H1 (cell line): ENCODE measurements at regions not wholly inside any gene's neighbourhood (a gene's known extent, or its start where the extent isn't known, plus 50 kb on each side); places are given as distances from the start of the nearest gene placed in this dataset.
A peak's percentile ranks its signal among the peaks of the same experiment; 100 is the strongest.

ENCODE experiments used
- CTCF ChIA-PET: fragments of 300-600 bp; sonication (Branson Sonifier 250); formaldehyde crosslinking; loops from one replicate; lab custom pipeline; 2021; ENCODE audit not compliant: partially characterized antibody; lab: Charles Lee
- POLR2A ChIA-PET: fragments of 300-600 bp; sonication (Branson Sonifier 250); formaldehyde crosslinking; loops from one replicate; lab custom pipeline; 2021; ENCODE audit warnings: inconsistent platforms; ENCODE audit not compliant: partially characterized antibody; lab: Charles Lee
- DNase-seq, 2 experiments: peaks; one replicate each; pipeline versions ENCODE4 v3.0.0 to v3.0.0-alpha.2; 2010 to 2022; ENCODE audit warnings: low spot score in 2 of 2, low read depth in 1 of 2, mixed read lengths in 1 of 2
- FAIRE-seq: peaks from 2 replicates; lab custom pipeline; 2011; peaks lifted over from hg19 to GRCh38; lab: Jason Lieb, UNC
- H2AFZ ChIP-seq: 2 replicates; pipeline ENCODE4 v1.8.1; 2012; ENCODE audit warnings: low read length, inconsistent platforms
- H2AK5ac ChIP-seq: 2 replicates; pipeline ENCODE4 v1.6.1; 2013; ENCODE audit warnings: low read depth, low read length
- H2BK120ac ChIP-seq: replicated peaks from 2 replicates; pipeline ENCODE3; 2013; ENCODE audit warnings: low read depth, low read length, inconsistent platforms
- H2BK12ac ChIP-seq: 2 replicates; pipeline ENCODE4 v1.6.1; 2013; ENCODE audit warnings: low read depth, low read length
- H2BK15ac ChIP-seq: 2 replicates; pipeline ENCODE4 v1.6.1; 2013; ENCODE audit warnings: low read length
- H2BK20ac ChIP-seq: 2 replicates; pipeline ENCODE4 v1.6.1; 2013; ENCODE audit warnings: low read length
- H2BK5ac ChIP-seq: 2 replicates; pipeline ENCODE4 v1.6.1; 2013; ENCODE audit warnings: low read depth, low read length
- H3K14ac ChIP-seq: 2 replicates; pipeline ENCODE4 v1.6.1; 2013; ENCODE audit warnings: inconsistent platforms; ENCODE audit not compliant: insufficient read length
- H3K18ac ChIP-seq: 2 replicates; pipeline ENCODE4 v1.6.1; 2013; ENCODE audit warnings: low read length; ENCODE audit errors: extremely low read depth
- H3K23ac ChIP-seq: 2 replicates; pipeline ENCODE4 v1.6.1; 2013; ENCODE audit warnings: inconsistent platforms; ENCODE audit not compliant: insufficient read length
- H3K23me2 ChIP-seq: 2 replicates; pipeline ENCODE4 v1.6.1; 2013; ENCODE audit warnings: low read depth, low read length
- H3K27ac ChIP-seq: 2 replicates; pipeline ENCODE4 v1.6.1; 2011; ENCODE audit warnings: low read depth, low read length, inconsistent platforms
- H3K27me3 ChIP-seq, 4 experiments: replicated peaks in 1 of 4; 1 replicate in 1 of 4; 2 replicates in 3 of 4; pipeline versions ENCODE4 v1.6.1 to v1.8.1; 2011 to 2013; ENCODE audit warnings: low read length in 3 of 4, mild to moderate bottlenecking in 3 of 4, inconsistent platforms in 2 of 4, mixed read lengths in 2 of 4, moderate library complexity in 1 of 4; ENCODE audit not compliant: control insufficient read depth in 3 of 4, insufficient read depth in 3 of 4; ENCODE audit errors: extremely low read depth in 1 of 4
- H3K36me3 ChIP-seq, 4 experiments: 2 replicates each; pipeline versions ENCODE4 v1.6.1 to v1.8.1; 2011 to 2013; ENCODE audit warnings: mild to moderate bottlenecking in 4 of 4, low read length in 3 of 4, moderate library complexity in 2 of 4, control low read depth in 1 of 4, inconsistent platforms in 1 of 4; ENCODE audit not compliant: insufficient read depth in 4 of 4, control insufficient read depth in 2 of 4
- H3K4ac ChIP-seq: replicated peaks from 2 replicates; pipeline ENCODE3; 2013; ENCODE audit warnings: low read length, low read depth, mixed read lengths, inconsistent platforms; ENCODE audit not compliant: insufficient read length
- H3K4me1 ChIP-seq, 4 experiments: replicated peaks in 1 of 4; 1 replicate in 1 of 4; 2 replicates in 3 of 4; pipeline versions ENCODE4 v1.6.1 to v1.8.1; 2011 to 2013; ENCODE audit warnings: low read length in 3 of 4, inconsistent platforms in 2 of 4, mixed read lengths in 1 of 4; ENCODE audit not compliant: insufficient read depth in 4 of 4, control insufficient read depth in 3 of 4
- H3K4me2 ChIP-seq, 2 experiments: 2 replicates each; pipeline versions ENCODE4 v1.6.1 to v1.8.1; 2011 to 2013; ENCODE audit warnings: low read depth in 2 of 2, low read length in 2 of 2, control low read depth in 1 of 2, inconsistent platforms in 1 of 2, mild to moderate bottlenecking in 1 of 2; ENCODE audit not compliant: insufficient read depth in 1 of 2
- H3K4me3 ChIP-seq, 4 experiments: fragments of 200-600, 300-600 bp in 1 of 4; sonication (generic), shearing (Covaris generic), sonication (Bioruptor Twin) in 1 of 4; 2 replicates each; pipeline versions ENCODE4 v1.5.1 to v1.8.1; 2011 to 2016; ENCODE audit warnings: low read length in 4 of 4, low read depth in 3 of 4, control low read depth in 2 of 4, inconsistent platforms in 2 of 4, mild to moderate bottlenecking in 2 of 4, mixed read lengths in 1 of 4, moderate library complexity in 1 of 4; ENCODE audit not compliant: insufficient read depth in 2 of 4; ENCODE audit errors: extremely low read depth in 1 of 4
- H3K56ac ChIP-seq: replicated peaks from 2 replicates; pipeline ENCODE3; 2013; ENCODE audit warnings: low read depth, mild to moderate bottlenecking, mixed read lengths, low read length, inconsistent platforms; ENCODE audit not compliant: insufficient read length
- H3K79me1 ChIP-seq: 2 replicates; pipeline ENCODE4 v1.6.1; 2013; ENCODE audit warnings: low read depth, low read length, control low read depth
- H3K79me2 ChIP-seq, 2 experiments: 2 replicates each; pipeline versions ENCODE4 v1.6.1 to v1.8.1; 2012 to 2013; ENCODE audit warnings: low read length in 2 of 2, mild to moderate bottlenecking in 2 of 2, inconsistent platforms in 1 of 2; ENCODE audit not compliant: insufficient read depth in 2 of 2, control insufficient read depth in 1 of 2
- H3K9ac ChIP-seq, 4 experiments: replicated peaks in 1 of 4; 1 replicate in 1 of 4; 2 replicates in 3 of 4; pipeline versions ENCODE4 v1.6.1 to v1.8.1; 2011 to 2013; ENCODE audit warnings: low read depth in 3 of 4, low read length in 3 of 4, control low read depth in 2 of 4, mild to moderate bottlenecking in 2 of 4, moderate library complexity in 2 of 4, inconsistent platforms in 1 of 4; ENCODE audit errors: extremely low read depth in 1 of 4
- H3K9me3 ChIP-seq, 2 experiments: 2 replicates each; pipeline versions ENCODE4 v1.6.1 to v1.8.1; 2012 to 2013; ENCODE audit warnings: mild to moderate bottlenecking in 2 of 2, moderate library complexity in 2 of 2, control low read depth in 1 of 2, inconsistent platforms in 1 of 2, low read depth in 1 of 2, low read length in 1 of 2, mixed read lengths in 1 of 2; ENCODE audit not compliant: insufficient read depth in 2 of 2
- H4K20me1 ChIP-seq, 2 experiments: replicated peaks in 1 of 2; 2 replicates each; pipeline versions ENCODE3 to v1.8.1; 2011 to 2013; ENCODE audit warnings: inconsistent platforms in 2 of 2, low read length in 2 of 2, mild to moderate bottlenecking in 1 of 2; ENCODE audit not compliant: insufficient read depth in 2 of 2, control insufficient read depth in 1 of 2
- H4K5ac ChIP-seq: 2 replicates; pipeline ENCODE4 v1.6.1; 2013; ENCODE audit warnings: low read length, low read depth, mixed read lengths, inconsistent platforms; ENCODE audit not compliant: insufficient read length
- H4K8ac ChIP-seq: 2 replicates; pipeline ENCODE4 v1.8.0; 2013; ENCODE audit warnings: mild to moderate bottlenecking, moderate library complexity, low read length, inconsistent platforms; ENCODE audit not compliant: insufficient read depth; ENCODE audit errors: extremely low read depth
- H4K91ac ChIP-seq: replicated peaks from 2 replicates; pipeline ENCODE3; 2013; ENCODE audit warnings: low read length, mixed read lengths, inconsistent platforms; ENCODE audit not compliant: insufficient read length
- CBX5 ChIP-seq: fragments of 300-800, 300-1000 bp; sonication (generic); IDR thresholded peaks from 2 replicates; pipeline ENCODE4 v1.7.1; 2016; ENCODE audit warnings: antibody characterized with exemption, low read length, low read depth
- CHD2 ChIP-seq: IDR thresholded peaks from 2 replicates; pipeline ENCODE4 v1.6.1; 2012; ENCODE audit warnings: low read length, improper control_type of control experiment
- CTBP2 ChIP-seq: IDR thresholded peaks from 2 replicates; pipeline ENCODE4 v1.7.0; 2011; ENCODE audit warnings: borderline replicate concordance, mild to moderate bottlenecking, moderate library complexity, mixed read lengths, low read length; ENCODE audit not compliant: insufficient read depth, insufficient read length
- HDAC2 ChIP-seq, 2 experiments: fragments of 300-600 bp in 1 of 2; sonication (generic) in 1 of 2; IDR thresholded peaks; 2 replicates each; pipeline ENCODE4 v1.6.1; 2011 to 2012; ENCODE audit warnings: low read depth in 2 of 2, low read length in 2 of 2, mild to moderate bottlenecking in 2 of 2, moderate library complexity in 2 of 2, borderline replicate concordance in 1 of 2, inconsistent platforms in 1 of 2
- KDM5A ChIP-seq: fragments of 200-600 bp; IDR thresholded peaks from 2 replicates; pipeline ENCODE4 v1.7.1; 2012; ENCODE audit warnings: mild to moderate bottlenecking, low read length, inconsistent platforms, mixed read lengths
- NANOG ChIP-seq: IDR thresholded peaks from 2 replicates; pipeline ENCODE4 v1.6.1; 2011; ENCODE audit warnings: low read length, low read depth, mild to moderate bottlenecking, inconsistent platforms; ENCODE audit not compliant: insufficient read depth, poor library complexity, severe bottlenecking
- RNF2 ChIP-seq: fragments of 200-900, 300-1000 bp; sonication (generic); IDR thresholded peaks from 2 replicates; pipeline ENCODE4 v1.7.1; 2016; ENCODE audit warnings: borderline replicate concordance, low read depth, mild to moderate bottlenecking, antibody characterized with exemption, low read length; ENCODE audit not compliant: poor library complexity, severe bottlenecking; ENCODE audit errors: missing control alignments
- SIN3A ChIP-seq, 2 experiments: IDR thresholded peaks in 1 of 2; conservative IDR thresholded peaks in 1 of 2; 2 replicates each; pipeline ENCODE4 v1.6.1; 2011 to 2012; ENCODE audit warnings: low read length in 2 of 2, improper control_type of control experiment in 1 of 2, low read depth in 1 of 2, mild to moderate bottlenecking in 1 of 2
- TAF1 ChIP-seq: IDR thresholded peaks from 2 replicates; pipeline ENCODE4 v1.6.1; 2011; ENCODE audit warnings: mild to moderate bottlenecking, low read depth, low read length
- TAF7 ChIP-seq: optimal IDR thresholded peaks from 2 replicates; pipeline ENCODE3; 2011; ENCODE audit warnings: low read depth, mild to moderate bottlenecking, inconsistent platforms, low read length, moderate library complexity, borderline replicate concordance
- WGBS, 2 experiments: shearing (Covaris generic) in 1 of 2; methylation state at CpG; one replicate each; pipeline versions ENCODE4 v1.1.6 to v1.1.7; 2013 to 2015; ENCODE audit warnings: low lambda C conversion rate in 2 of 2, mixed read lengths in 2 of 2, inconsistent platforms in 1 of 2, low coverage in 1 of 2, missing lambda C conversion rate in 1 of 2; ENCODE audit not compliant: insufficient replicate concordance in 2 of 2, insufficient coverage in 1 of 2, insufficient read length in 1 of 2; ENCODE audit errors: extremely low coverage in 1 of 2, missing lambda C conversion rate in 1 of 2; 5-methylcytosine and 5-hydroxymethylcytosine counted together
- TF ChIP-seq, protein P1 (sequence below): IDR thresholded peaks from 2 replicates; pipeline ENCODE4 v1.6.1; 2012; ENCODE audit warnings: inconsistent platforms
- TF ChIP-seq, protein P2 (sequence below): IDR thresholded peaks from 2 replicates; pipeline ENCODE4 v1.6.1; 2012; ENCODE audit warnings: inconsistent platforms

DNA sequence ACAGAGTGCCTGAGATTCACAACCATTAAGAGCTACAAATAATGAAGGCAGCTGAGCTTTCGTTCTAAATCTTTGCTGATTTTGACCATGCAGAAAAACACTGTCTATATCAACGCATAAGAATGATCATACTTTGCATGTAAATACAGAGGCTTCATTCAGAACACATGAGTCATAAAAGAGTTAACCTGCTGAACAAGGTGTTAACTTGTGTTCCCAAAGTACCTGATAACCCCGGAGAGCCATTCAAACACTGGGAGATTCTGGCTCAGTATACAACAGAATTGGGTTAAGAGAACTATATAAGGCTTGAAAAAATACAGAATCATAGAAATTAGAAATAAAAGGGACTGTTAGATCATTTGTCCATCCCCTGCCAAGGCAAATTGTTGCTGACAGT is 964.3 kb upstream of the TENM3 start:
- H3K14ac ChIP-seq: no peak overlapping the region
- no peak overlapping the region for H3K27ac ChIP-seq
- no peaks in the 10 kb centered on the region for H3K23me2 ChIP-seq
- no peaks in the 10 kb centered on the region for H3K36me3 ChIP-seq
- POLR2A ChIA-PET: interaction anchor here (0.6 kb wide), 1 partner anchor 1553 kb away, joined by 6 read pairs; no protein-coding TSS in a partner anchor
- H2BK15ac ChIP-seq: no peak overlapping the region
- no peak overlapping the region for H3K18ac ChIP-seq
- CTCF ChIA-PET: interaction anchor here (0.6 to 1.4 kb wide), 4 partner anchors 13 to 319 kb away, joined by 3 to 4 read pairs (median 4); no protein-coding TSS in a partner anchor
- no peak overlapping the region for H2AK5ac ChIP-seq
- H2AFZ ChIP-seq: peak overlapping the region; percentile 34; the same call in 1 of the 2 replicates
- no peaks in the 10 kb centered on the region for H3K9me3 ChIP-seq
- no peak overlapping the region for H3K4ac ChIP-seq
- H3K4me1 ChIP-seq: no peaks in the 10 kb centered on the region
- H3K27me3 ChIP-seq: no peaks in the 10 kb centered on the region
- no peak overlapping the region for H2BK5ac ChIP-seq
- WGBS, 2 experiments: 43% methylated on average over 3 of the region's 3 CpGs; no CpG with 5 or more reads in 1 of the 2 experiments
- FAIRE-seq (no peak), DNase-seq (no peak)
- H3K4me2 ChIP-seq: no peak overlapping the region
- no peak overlapping the region for H3K9ac ChIP-seq
- H3K4me3 ChIP-seq: no peak overlapping the region
- H4K20me1 ChIP-seq: no peaks in the 10 kb centered on the region
- H3K23ac ChIP-seq: no peak overlapping the region
- H4K5ac ChIP-seq: no peak overlapping the region
- no peak overlapping the region for H2BK20ac ChIP-seq
- no peak overlapping the region for H3K56ac ChIP-seq
- H2BK120ac ChIP-seq: no peak overlapping the region
- no peak overlapping the region for H4K8ac ChIP-seq
- no peak overlapping the region for H4K91ac ChIP-seq
- no peaks in the 10 kb centered on the region for H3K79me1 ChIP-seq
- H2BK12ac ChIP-seq: no peak overlapping the region
- H3K79me2 ChIP-seq: no peaks in the 10 kb centered on the region
- no peak for TF ChIP-seq KDM5A
- TF ChIP-seq TAF1: no peak
- TF ChIP-seq NANOG: no peak
- TF ChIP-seq SIN3A (conservative IDR thresholded peaks at IDR 0.05 in 1 of 2, IDR thresholded peaks at IDR 0.05 in 1 of 2; ENCODE audit: low read depth in 1 of 2, low read length in 2 of 2): no peak
- no peak for TF ChIP-seq RNF2
- no peak for TF ChIP-seq CTBP2
- no peak for TF ChIP-seq CBX5
- TF ChIP-seq HDAC2 (IDR thresholded peaks at IDR 0.05; ENCODE audit: borderline replicate concordance in 1 of 2, low read depth in 2 of 2, low read length in 2 of 2): no peak
- TF ChIP-seq CHD2: no peak
- no peak for TF ChIP-seq TAF7
- TF ChIP-seq, protein P1, sequence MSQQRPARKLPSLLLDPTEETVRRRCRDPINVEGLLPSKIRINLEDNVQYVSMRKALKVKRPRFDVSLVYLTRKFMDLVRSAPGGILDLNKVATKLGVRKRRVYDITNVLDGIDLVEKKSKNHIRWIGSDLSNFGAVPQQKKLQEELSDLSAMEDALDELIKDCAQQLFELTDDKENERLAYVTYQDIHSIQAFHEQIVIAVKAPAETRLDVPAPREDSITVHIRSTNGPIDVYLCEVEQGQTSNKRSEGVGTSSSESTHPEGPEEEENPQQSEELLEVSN: no peak
- TF ChIP-seq, protein P2, sequence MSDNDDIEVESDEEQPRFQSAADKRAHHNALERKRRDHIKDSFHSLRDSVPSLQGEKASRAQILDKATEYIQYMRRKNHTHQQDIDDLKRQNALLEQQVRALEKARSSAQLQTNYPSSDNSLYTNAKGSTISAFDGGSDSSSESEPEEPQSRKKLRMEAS: no peak
